Activated T-cell treated with anti-CD3 and anti-CD28 coated beads, Interleukin-2, amount 50 U/mL, for 72 hours (primary cell): ENCODE measurements at regions not wholly inside any gene's neighbourhood (a gene's known extent, or its start where the extent isn't known, plus 50 kb on each side); places are given as distances from the start of the nearest gene placed in this dataset.
"Not testable (repeated sequence)": the region's sequence is repeated elsewhere in the genome, so short reads cannot be mapped to it uniquely, and the experiment has no call there.

Experiments
- ATAC-seq, 2 donors: fragments of 150-1000 bp; cut with Tn5 transposase; replicated peaks in 1 of 2; 2 replicates each; pipeline ENCODE4 v1.10.0; 2021; ENCODE audit warnings: moderate library complexity in 2 of 2, mild to moderate bottlenecking in 1 of 2
- DNase-seq, 2 donors: peaks; one replicate each; pipeline ENCODE4 v3.0.0; 2021 to 2022; ENCODE audit warnings: mixed read lengths in 1 of 2
- H3K27ac Mint-ChIP-seq: one replicate; pipeline ENCODE4 v1.8.0; 2022; ENCODE audit warnings: mild to moderate bottlenecking, moderate library complexity, mixed read lengths
- H3K27me3 Mint-ChIP-seq: one replicate; pipeline ENCODE4 v1.8.0; 2022; ENCODE audit warnings: low read depth, mixed read lengths
- H3K36me3 Mint-ChIP-seq, 2 donors: one replicate each; pipeline ENCODE4 v1.8.0; 2022; ENCODE audit warnings: mixed read lengths in 2 of 2, mild to moderate bottlenecking in 1 of 2; ENCODE audit not compliant: insufficient read depth in 2 of 2
- H3K4me1 Mint-ChIP-seq: one replicate; pipeline ENCODE4 v1.8.0; 2022; ENCODE audit warnings: low read depth, mixed read lengths
- H3K4me3 Mint-ChIP-seq, 2 donors: one replicate each; pipeline ENCODE4 v1.8.0; 2022; ENCODE audit warnings: mild to moderate bottlenecking in 2 of 2, mixed read lengths in 2 of 2, moderate library complexity in 2 of 2
- H3K9me3 Mint-ChIP-seq, 2 donors: one replicate each; pipeline ENCODE4 v1.8.0; 2022; ENCODE audit warnings: mixed read lengths in 2 of 2

GRCh38 chr18:30886998-30887397, 155.5 kb downstream of the DSC3 start:
- no peak overlapping the region for H3K4me3 Mint-ChIP-seq
- ATAC-seq (no peak), DNase-seq (no peak)
- no peaks in the 10 kb centered on the region for H3K27me3 Mint-ChIP-seq
- H3K27ac Mint-ChIP-seq: no peak overlapping the region
- H3K36me3 Mint-ChIP-seq: no peaks in the 10 kb centered on the region
- H3K4me1 Mint-ChIP-seq: no peaks in the 10 kb centered on the region
- H3K9me3 Mint-ChIP-seq: peaks cover 0 to 4% of the 10 kb centered on the region in 2 donors

DNA sequence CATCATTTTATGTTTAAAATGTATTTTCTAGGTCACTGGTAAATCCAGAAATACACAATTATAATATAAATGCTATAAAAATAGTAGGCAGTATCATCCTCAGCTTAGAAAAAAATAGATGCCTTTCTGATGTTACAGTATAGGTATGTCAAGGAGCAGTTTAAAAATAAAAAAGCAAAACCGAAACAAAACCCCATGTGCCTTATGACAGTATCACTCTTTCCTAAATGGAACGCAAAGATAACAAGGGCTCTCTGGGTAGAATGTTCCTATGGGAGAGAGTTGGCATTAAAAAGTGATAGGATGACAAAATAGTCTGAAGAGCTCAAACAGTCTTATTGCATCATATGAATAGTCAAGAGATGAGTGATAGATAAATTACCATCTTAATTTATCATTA, 172.1 kb downstream of the DSC3 start:
- Mint-ChIP-seq H3K36me3 (peaks cover 0 to 1% of the 10 kb centered on the region in 2 donors), H3K9me3 (peaks cover 0 to 1% of the 10 kb centered on the region in 2 donors), H3K4me3 (no peak overlapping the region), H3K27ac (no peak overlapping the region), H3K4me1 (no peaks in the 10 kb centered on the region), H3K27me3 (no peaks in the 10 kb centered on the region)
- DNase-seq (no peak), ATAC-seq (no peak)

GRCh38 chr18:30862900-30863299, 179.6 kb downstream of the DSC3 start:
- Mint-ChIP-seq H3K9me3 (peaks cover 5 to 8% of the 10 kb centered on the region in 2 donors), H3K27ac (no peak overlapping the region), H3K36me3 (peaks cover 0 to under 1% of the 10 kb centered on the region in 2 donors), H3K27me3 (no peaks in the 10 kb centered on the region), H3K4me1 (no peaks in the 10 kb centered on the region), H3K4me3 (no peak overlapping the region)
- ATAC-seq: no peak
- no peak for DNase-seq

- Mint-ChIP-seq H3K36me3 (no peaks in the 10 kb centered on the region), H3K27me3 (no peaks in the 10 kb centered on the region), H3K9me3 (peaks cover 4 to 8% of the 10 kb centered on the region in 2 donors), H3K27ac (no peak overlapping the region), H3K4me1 (no peaks in the 10 kb centered on the region), H3K4me3 (no peak overlapping the region)
- DNase-seq: no peak
- no peak for ATAC-seq
These were observed 181.8 kb downstream of the DSC3 start for GRCh38 chr18:30860741-30861140.

GRCh38 chr18:30859036-30859435, 183.5 kb downstream of the DSC3 start:
- Mint-ChIP-seq H3K4me3 (no peak overlapping the region), H3K4me1 (no peaks in the 10 kb centered on the region), H3K27ac (no peak overlapping the region), H3K27me3 (no peaks in the 10 kb centered on the region), H3K9me3 (peaks cover 4 to 7% of the 10 kb centered on the region in 2 donors), H3K36me3 (no peaks in the 10 kb centered on the region)
- no peak for ATAC-seq
- DNase-seq: no peak

- no peak overlapping the region for H3K4me3 Mint-ChIP-seq
- H3K27me3 Mint-ChIP-seq: no peaks in the 10 kb centered on the region
- DNase-seq: no peak
These were observed 184.0 kb downstream of the DSC3 start for GRCh38 chr18:30858560-30858959.

GRCh38 chr18:30855762-30856161, 186.8 kb downstream of the DSC3 start:
- ATAC-seq (no peak), DNase-seq (no peak)
- no peaks in the 10 kb centered on the region for H3K36me3 Mint-ChIP-seq
- H3K4me3 Mint-ChIP-seq: no peak overlapping the region
- peaks cover 0 to 2% of the 10 kb centered on the region in 2 donors for H3K9me3 Mint-ChIP-seq
- no peaks in the 10 kb centered on the region for H3K4me1 Mint-ChIP-seq
- H3K27ac Mint-ChIP-seq: no peak overlapping the region
- H3K27me3 Mint-ChIP-seq: no peaks in the 10 kb centered on the region

More at GRCh38 chr18:30858560-30858959, 184.0 kb downstream of the DSC3 start:
- Mint-ChIP-seq H3K36me3 (no peaks in the 10 kb centered on the region), H3K9me3 (peaks cover 4 to 7% of the 10 kb centered on the region in 2 donors), H3K4me1 (no peaks in the 10 kb centered on the region), H3K27ac (no peak overlapping the region)
- no peak for ATAC-seq

DNA sequence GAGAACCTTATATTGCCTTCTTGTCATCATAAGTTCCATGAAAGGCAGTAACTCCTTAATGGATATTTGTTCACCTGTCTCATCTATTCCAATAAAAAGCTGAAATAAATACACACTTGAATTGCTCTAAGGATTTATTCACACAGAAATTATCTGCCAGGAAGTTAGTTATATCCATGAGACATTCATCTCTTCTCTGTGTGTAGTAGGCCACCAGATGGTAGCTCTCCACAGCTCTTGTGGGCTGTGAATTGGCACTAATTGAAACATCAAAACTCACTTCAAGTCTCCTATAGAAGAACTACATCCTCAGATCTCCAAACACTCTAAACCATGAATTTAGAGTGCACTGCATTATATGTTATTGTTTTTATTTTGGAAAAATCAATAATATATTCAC, 189.6 kb downstream of the DSC3 start:
- no peaks in the 10 kb centered on the region for H3K27me3 Mint-ChIP-seq
- ATAC-seq: no peak

DNA sequence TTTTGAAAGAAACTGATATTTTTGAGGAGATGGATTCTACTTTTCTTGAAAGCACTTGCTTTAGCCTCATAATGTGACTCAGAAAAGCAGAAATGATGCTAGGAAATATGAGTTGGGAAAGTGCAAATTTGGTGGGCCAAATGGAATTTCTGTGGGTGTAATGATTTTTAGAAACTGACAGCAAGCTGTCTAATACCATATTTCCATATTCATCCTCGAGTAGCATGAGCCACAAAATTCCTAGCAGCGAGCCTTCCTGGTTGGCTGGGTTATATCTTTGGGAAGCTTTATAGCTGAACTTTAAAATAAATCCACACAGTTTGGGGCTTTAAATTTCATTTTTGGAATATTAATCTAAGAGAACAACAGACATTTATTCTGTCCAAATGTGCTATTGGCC, 190.0 kb downstream of the DSC3 start:
- DNase-seq (no peak), ATAC-seq (no peak)
- H3K4me1 Mint-ChIP-seq: no peaks in the 10 kb centered on the region
- H3K27ac Mint-ChIP-seq: no peak overlapping the region
- H3K9me3 Mint-ChIP-seq: peaks cover 6% of the 10 kb centered on the region in 2 donors
- H3K4me3 Mint-ChIP-seq: no peak overlapping the region
- H3K36me3 Mint-ChIP-seq: peaks cover 1 to 2% of the 10 kb centered on the region in 2 donors
- no peaks in the 10 kb centered on the region for H3K27me3 Mint-ChIP-seq

More for the DNA sequence above, 189.6 kb downstream of the DSC3 start:
- H3K4me3 Mint-ChIP-seq: no peak overlapping the region
- H3K36me3 Mint-ChIP-seq: peaks cover 1 to 2% of the 10 kb centered on the region in 2 donors
- no peak overlapping the region for H3K27ac Mint-ChIP-seq
- peaks cover 4 to 6% of the 10 kb centered on the region in 2 donors for H3K9me3 Mint-ChIP-seq
- no peaks in the 10 kb centered on the region for H3K4me1 Mint-ChIP-seq
- DNase-seq: no peak

- H3K4me3 Mint-ChIP-seq, DNase-seq, ATAC-seq, H3K27me3 Mint-ChIP-seq, H3K36me3 Mint-ChIP-seq, H3K4me1 Mint-ChIP-seq, H3K27ac Mint-ChIP-seq: not testable (repeated sequence)
- peaks cover 7 to 10% of the 10 kb centered on the region in 2 donors for H3K9me3 Mint-ChIP-seq
These were observed 203.4 kb downstream of the DSC3 start for GRCh38 chr18:30839056-30839561.

DNA sequence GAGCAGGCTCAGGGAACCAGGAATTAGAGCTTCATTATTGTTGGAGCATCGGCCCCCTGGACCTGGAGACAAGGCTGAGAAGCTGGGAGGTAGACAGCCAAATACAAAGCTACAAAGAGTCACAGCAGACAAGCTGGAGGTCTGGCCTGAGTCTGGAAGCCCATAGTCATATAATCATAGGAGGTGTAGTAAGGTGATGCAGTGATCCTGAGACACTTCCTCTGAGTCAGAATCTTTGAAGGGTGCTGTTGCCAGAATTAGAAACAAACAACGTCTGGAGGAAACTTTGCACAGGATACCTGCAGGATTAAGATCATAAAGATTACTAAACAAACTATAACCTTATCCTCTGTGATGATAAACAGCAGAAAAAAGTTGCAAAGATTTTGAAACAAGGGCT, 213.8 kb downstream of the DSC3 start:
- Mint-ChIP-seq H3K9me3 (peaks cover 3 to 16% of the 10 kb centered on the region in 2 donors), H3K27me3 (no peaks in the 10 kb centered on the region), H3K4me1 (no peaks in the 10 kb centered on the region), H3K27ac (no peak overlapping the region), H3K4me3 (no peak overlapping the region), H3K36me3 (peaks cover 0 to 2% of the 10 kb centered on the region in 2 donors)
- DNase-seq (no peak), ATAC-seq (no peak)

- peaks cover 0 to 5% of the 10 kb centered on the region in 2 donors for H3K36me3 Mint-ChIP-seq
- no peak for ATAC-seq
- H3K9me3 Mint-ChIP-seq: peaks cover 9 to 11% of the 10 kb centered on the region in 2 donors
- no peaks in the 10 kb centered on the region for H3K4me1 Mint-ChIP-seq
- H3K27me3 Mint-ChIP-seq: no peaks in the 10 kb centered on the region
- H3K27ac Mint-ChIP-seq: no peak overlapping the region
- DNase-seq: no peak
- no peak overlapping the region for H3K4me3 Mint-ChIP-seq
These were observed 222.9 kb downstream of the DSC3 start for GRCh38 chr18:30819619-30820018.

GRCh38 chr18:30814446-30814845, 228.1 kb downstream of the DSC3 start:
- ATAC-seq: no peak
- peaks cover 0 to 5% of the 10 kb centered on the region in 2 donors for H3K36me3 Mint-ChIP-seq
- H3K27ac Mint-ChIP-seq: no peak overlapping the region
- H3K9me3 Mint-ChIP-seq: peaks cover 11 to 22% of the 10 kb centered on the region in 2 donors
- H3K27me3 Mint-ChIP-seq: no peaks in the 10 kb centered on the region
- H3K4me1 Mint-ChIP-seq: no peaks in the 10 kb centered on the region
- no peak overlapping the region for H3K4me3 Mint-ChIP-seq
- no peak for DNase-seq

- peaks cover 0 to 3% of the 10 kb centered on the region in 2 donors for H3K36me3 Mint-ChIP-seq
- H3K4me1 Mint-ChIP-seq: no peaks in the 10 kb centered on the region
- H3K27ac Mint-ChIP-seq: no peak overlapping the region
- H3K27me3 Mint-ChIP-seq: no peaks in the 10 kb centered on the region
- ATAC-seq (no peak), DNase-seq (no peak)
- H3K9me3 Mint-ChIP-seq: peaks cover 4 to 21% of the 10 kb centered on the region in 2 donors
- H3K4me3 Mint-ChIP-seq: no peak overlapping the region
These were observed 231.0 kb downstream of the DSC3 start for GRCh38 chr18:30811580-30811979.
